Fibroblast of mammary gland (primary cell): ENCODE measurements at regions not wholly inside any gene's neighbourhood (a gene's known extent, or its start where the extent isn't known, plus 50 kb on each side); places are given as distances from the start of the nearest gene placed in this dataset.

ENCODE experiments used
- DNase-seq: peaks from one replicate; pipeline ENCODE4 v3.0.0-alpha.2; 2010; ENCODE audit warnings: low read depth
- H3K4me3 ChIP-seq: 2 replicates; pipeline ENCODE4 v1.5.1; 2011; ENCODE audit warnings: low read depth, mild to moderate bottlenecking, low read length, moderate library complexity; ENCODE audit not compliant: control insufficient read depth
- CTCF ChIP-seq: conservative IDR thresholded peaks from 2 replicates; pipeline ENCODE4 v1.5.1; 2011; ENCODE audit warnings: low read depth, low read length, inconsistent platforms; ENCODE audit not compliant: control insufficient read depth, insufficient read depth

- no peak for TF ChIP-seq CTCF
- H3K4me3 ChIP-seq, result no peak overlapping the region
- DNase-seq, result no peak
Observed at GRCh38 chr22:48907591-48907990, 920.1 kb downstream of the BRD1 start.

GRCh38 chr22:48906216-48906835 lies 921.3 kb downstream of the BRD1 start:
- TF ChIP-seq CTCF, result no peak
- no peak for DNase-seq
- no peak overlapping the region for H3K4me3 ChIP-seq

GRCh38 chr22:48905206-48905975 lies 922.3 kb downstream of the BRD1 start:
- TF ChIP-seq CTCF, result no peak
- no peak overlapping the region for H3K4me3 ChIP-seq
- DNase-seq, result no peak

GRCh38 chr22:48902983-48903650 lies 924.6 kb downstream of the BRD1 start:
- no peak for DNase-seq
- H3K4me3 ChIP-seq, result no peak overlapping the region
- no peak for TF ChIP-seq CTCF

- DNase-seq, result no peak
- TF ChIP-seq CTCF, result no peak
- no peak overlapping the region for H3K4me3 ChIP-seq
Observed at GRCh38 chr22:48902001-48902869, 925.4 kb downstream of the BRD1 start.

GRCh38 chr22:48901324-48901723 lies 926.3 kb downstream of the BRD1 start:
- H3K4me3 ChIP-seq, result no peak overlapping the region
- no peak for DNase-seq
- TF ChIP-seq CTCF, result no peak
